Dermis microvascular lymphatic vessel endothelial cell (primary cell): ENCODE measurements at regions not wholly inside any gene's neighbourhood (a gene's known extent, or its start where the extent isn't known, plus 50 kb on each side); places are given as distances from the start of the nearest gene placed in this dataset.

ENCODE experiments used
- DNase-seq, 2 donors: peaks; one replicate each; pipeline versions ENCODE4 v3.0.0 to v3.0.0-alpha.2; 2010; ENCODE audit warnings: low read depth in 2 of 2

DNA sequence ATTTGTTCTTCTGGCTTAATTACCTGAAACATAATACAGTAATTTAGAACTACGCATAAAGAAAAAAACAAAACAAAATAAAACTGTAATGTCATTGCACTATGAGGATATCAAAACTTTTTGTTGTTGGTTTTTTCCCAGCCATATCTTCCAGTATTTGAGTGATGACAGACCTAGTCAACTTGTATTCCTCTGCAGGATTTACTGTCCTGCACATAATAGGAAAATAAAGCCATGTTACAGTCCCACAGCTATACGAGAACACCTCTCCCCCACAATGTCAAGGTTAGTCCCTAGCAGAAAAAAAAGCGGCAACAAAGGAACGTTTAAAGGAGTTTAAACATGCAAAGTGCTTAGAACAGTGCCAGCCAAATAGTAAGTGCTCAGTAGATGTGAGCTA is 55.3 kb upstream of the PRDX6 start:
- DNase-seq = no peak

DNA sequence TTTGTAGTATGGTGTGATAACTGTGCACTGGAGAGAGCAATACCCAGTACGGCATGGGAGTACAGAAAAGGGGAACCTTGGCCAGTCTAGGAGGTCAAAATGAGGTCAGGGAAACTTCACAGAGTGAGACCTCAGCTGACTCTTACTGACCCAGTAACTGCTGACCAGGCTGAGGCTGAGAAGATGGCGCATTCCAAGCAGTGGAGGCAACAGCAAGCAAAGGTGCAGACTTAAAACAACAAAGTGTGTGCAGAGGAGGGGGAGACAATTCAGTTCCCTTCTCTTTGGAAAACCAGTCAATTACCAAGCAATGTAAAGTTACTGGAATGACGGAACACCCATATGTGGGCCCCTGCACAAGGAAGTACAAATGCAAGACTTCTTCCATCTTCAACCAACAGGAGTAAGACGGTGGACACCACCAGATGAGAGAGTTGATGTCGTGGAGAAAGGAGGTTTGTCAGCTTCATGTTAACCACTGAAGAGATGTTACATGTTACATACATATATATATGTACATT is 54.6 kb upstream of the PRDX6 start:
- DNase-seq = no peak

DNA sequence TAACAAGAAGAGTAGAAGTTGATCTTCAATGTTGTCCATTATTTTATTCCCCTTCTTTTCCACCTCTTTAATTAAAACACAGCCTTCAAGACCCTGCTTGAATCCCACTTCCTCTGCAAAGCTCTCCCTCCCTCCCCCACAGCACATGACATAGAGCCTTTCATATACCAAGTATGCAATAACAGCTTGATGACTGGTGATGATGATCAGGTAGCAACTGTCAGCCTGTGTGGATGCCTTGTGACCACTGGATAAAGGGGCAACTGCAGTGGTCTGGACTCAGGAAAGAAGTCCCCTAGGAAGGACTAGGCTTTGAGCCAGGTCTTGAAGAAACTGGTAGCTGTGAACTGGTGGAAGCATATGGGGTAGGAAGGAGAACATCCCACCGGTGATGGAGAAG is 53.8 kb upstream of the PRDX6 start:
- no peak for DNase-seq

DNA sequence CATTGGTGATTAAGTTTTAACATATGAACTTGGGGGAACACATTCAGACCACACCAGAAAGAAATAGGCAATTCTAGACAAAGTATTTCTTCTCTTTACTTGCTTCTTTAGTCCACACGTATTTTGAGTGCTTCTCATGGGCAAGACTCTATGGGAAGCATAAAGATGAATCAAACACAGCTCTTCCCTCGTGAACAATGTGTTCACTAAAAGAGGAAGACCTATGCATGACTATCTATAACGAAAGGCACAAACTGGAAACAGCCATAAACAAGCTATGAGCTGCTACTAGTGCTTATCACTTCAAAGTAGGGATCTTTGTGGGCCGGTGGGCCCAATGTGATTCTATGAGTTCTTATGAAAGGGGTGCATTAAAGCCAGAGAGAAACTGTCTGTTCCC is 53.0 kb upstream of the PRDX6 start:
- no peak for DNase-seq

DNA sequence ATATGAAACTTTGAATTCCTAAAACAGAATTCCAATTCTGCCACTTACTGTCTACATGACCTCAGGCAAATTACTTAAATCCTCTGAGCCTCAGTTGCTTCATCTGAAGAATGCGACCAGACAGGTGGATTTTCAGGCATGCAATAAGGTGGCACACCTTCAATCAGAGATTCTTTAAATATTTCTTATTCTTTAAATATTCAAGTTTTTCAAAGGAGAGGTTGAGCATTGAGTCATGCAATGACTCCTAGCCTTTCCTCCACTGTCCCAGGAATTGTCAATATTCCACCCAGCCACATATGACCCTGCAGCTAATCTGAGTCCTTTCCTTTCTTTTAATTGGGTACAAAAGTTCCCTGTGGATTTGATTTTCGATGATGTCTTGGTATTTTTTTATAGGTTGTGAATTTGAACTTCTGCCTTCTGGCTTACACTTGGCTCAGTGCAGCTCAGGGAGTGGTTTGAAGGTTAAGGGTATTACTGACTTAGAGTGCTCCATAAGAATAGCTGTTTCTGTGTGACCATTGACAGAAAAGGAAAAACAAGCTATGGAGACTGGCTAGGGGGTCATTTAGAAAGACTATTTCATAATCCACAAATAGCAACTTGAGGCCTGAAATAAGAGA is 52.2 kb upstream of the PRDX6 start:
- DNase-seq = no peak

DNA sequence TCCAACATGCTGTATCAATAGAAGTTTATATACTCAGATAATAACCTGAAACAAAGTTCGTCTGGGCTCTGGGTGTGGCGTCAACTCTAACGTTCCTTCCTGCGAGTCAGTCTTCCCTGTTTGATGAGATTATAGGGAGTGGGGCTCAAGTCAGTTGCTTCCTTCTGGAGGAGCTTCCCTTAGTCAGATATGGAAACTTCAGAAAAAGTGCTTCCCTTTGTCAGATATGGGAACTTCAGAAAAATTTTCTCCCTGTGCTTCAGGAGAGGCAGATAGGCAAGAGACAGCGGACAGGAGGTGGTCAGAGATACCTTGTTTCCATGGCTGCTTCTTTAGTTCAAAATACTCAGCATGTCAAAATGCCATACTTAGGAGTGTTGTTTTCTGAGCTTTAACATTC is 51.1 kb upstream of the PRDX6 start:
- DNase-seq = no peak

DNA sequence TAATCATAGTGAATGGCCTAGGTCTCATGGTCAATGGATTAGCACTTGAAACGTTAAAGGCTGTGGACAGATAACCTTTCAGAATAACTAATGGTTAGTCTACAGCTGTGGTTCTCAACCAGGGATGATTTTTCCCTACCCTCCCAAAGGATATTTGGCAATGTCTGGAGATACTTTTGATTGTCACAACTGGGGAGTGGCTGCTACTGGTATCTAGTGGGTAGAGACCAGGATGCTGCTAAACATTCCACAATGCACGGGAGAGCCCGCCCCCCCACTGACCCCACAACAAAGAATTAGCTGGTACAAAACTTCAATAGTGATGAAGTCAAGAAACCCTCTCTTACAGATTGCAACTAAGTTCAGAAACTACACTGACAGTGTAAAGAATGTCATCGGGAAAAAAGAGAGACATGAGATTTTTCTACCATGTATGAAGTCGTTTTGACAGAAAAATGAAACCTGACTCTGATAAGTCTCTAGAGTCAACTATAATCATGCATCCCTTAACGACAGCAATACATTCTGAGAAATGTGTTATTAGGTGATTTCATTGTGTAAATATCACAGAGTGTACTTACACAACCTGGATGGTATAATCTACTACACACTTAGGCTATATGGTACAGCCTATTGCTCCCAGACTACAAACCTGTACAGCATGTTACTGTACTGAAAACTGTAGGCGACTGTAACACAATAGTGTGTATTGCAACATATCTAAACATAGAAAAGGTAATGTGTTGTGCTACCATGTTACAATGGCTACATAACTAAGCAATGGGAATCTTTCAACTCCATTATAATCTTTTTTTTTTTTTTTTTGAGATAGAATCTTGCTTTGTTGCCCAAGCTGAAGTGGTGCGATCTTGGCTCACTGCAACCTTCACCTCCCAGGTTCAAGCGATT is 49.7 kb upstream of the PRDX6 start:
- no peak for DNase-seq
